NB4 (cell line): ENCODE measurements at regions not wholly inside any gene's neighbourhood (a gene's known extent, or its start where the extent isn't known, plus 50 kb on each side); places are given as distances from the start of the nearest gene placed in this dataset.

Source experiments
- DNase-seq: peaks from one replicate; pipeline ENCODE4 v3.0.0; 2010; ENCODE audit warnings: low read depth
- H3K4me3 ChIP-seq: one replicate; pipeline ENCODE4 v1.5.1; 2011; ENCODE audit warnings: mild to moderate bottlenecking, low read depth, low read length, moderate library complexity
- MYC ChIP-seq: IDR thresholded peaks from 2 replicates; pipeline ENCODE4 v1.6.1; 2011; ENCODE audit warnings: low read depth, low read length
- POLR2A ChIP-seq: IDR thresholded peaks from 2 replicates; pipeline ENCODE4 v1.6.1; 2011; ENCODE audit warnings: mild to moderate bottlenecking; ENCODE audit not compliant: insufficient read length; ENCODE audit errors: extremely low read depth
- TF ChIP-seq, protein P1 (sequence below): IDR thresholded peaks from one replicate; pipeline ENCODE4 v1.5.1; 2012; ENCODE audit warnings: low read depth, low read length
- TF ChIP-seq, protein P2 (sequence below): IDR thresholded peaks from 2 replicates; pipeline ENCODE4 v1.6.1; 2011; ENCODE audit warnings: low read depth, low read length

DNA sequence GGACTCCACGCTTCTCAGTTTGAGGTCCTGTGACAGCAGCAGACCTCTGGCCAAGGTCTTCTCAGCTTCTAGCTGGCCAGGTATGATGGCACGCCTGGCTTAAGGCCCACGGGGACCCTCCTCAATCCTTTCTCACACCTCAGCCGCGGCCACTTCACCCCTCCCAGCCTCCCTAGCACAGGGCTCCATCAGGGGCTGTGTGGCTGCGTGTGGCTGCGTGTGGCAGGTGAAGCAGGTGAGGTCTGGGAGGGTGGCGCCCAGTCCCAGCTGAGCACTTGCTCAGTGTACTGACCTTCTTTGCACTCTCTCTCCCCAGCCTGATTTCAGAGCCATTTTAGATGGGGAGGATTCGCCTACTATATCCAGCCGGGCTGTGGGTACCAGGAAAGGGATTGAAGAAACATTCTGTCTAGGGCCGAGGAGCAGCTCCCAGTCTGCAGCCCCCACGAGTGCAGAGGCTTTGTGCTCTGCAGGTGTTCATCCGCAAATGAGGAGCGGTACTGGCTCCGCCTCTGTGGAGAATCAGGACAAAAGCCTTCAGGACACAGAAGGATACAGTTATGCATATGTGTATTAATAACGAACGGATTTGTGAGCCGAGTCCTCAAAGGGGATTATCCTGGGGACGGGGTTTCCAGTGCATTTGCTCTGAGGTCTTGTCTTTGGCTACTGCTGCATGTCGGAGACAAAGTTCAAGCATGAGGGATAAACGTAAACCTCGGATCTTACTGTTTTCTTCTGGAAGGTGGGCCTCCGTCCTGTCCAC, 236.9 kb upstream of the RAB6C start:
- no peak overlapping the region for H3K4me3 ChIP-seq
- DNase-seq = no peak
- TF ChIP-seq, protein P1, sequence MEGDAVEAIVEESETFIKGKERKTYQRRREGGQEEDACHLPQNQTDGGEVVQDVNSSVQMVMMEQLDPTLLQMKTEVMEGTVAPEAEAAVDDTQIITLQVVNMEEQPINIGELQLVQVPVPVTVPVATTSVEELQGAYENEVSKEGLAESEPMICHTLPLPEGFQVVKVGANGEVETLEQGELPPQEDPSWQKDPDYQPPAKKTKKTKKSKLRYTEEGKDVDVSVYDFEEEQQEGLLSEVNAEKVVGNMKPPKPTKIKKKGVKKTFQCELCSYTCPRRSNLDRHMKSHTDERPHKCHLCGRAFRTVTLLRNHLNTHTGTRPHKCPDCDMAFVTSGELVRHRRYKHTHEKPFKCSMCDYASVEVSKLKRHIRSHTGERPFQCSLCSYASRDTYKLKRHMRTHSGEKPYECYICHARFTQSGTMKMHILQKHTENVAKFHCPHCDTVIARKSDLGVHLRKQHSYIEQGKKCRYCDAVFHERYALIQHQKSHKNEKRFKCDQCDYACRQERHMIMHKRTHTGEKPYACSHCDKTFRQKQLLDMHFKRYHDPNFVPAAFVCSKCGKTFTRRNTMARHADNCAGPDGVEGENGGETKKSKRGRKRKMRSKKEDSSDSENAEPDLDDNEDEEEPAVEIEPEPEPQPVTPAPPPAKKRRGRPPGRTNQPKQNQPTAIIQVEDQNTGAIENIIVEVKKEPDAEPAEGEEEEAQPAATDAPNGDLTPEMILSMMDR = no peak
- TF ChIP-seq POLR2A (no peak), MYC (no peak)
- TF ChIP-seq, protein P2, sequence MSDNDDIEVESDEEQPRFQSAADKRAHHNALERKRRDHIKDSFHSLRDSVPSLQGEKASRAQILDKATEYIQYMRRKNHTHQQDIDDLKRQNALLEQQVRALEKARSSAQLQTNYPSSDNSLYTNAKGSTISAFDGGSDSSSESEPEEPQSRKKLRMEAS = no peak

DNA sequence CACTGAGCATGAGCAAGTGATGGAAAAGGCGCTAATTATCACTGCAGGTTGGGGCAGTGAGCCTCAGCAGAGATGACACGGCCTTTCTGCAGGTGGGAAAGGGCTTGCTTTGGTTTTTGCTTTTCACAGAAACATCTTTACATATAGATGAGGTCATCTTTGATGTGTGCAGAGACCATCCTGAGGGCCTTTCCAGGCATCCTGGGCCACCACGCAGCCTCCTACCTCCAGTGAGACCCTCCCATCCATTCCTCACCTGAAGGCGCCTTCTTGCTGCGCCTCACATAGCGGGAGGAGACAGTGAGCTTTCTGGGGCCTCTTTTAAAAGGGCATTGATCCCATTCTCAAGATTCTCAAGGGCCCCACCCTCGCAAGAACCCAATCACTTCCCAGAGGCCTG, 235.3 kb upstream of the RAB6C start:
- TF ChIP-seq, protein P2 = no peak

DNA sequence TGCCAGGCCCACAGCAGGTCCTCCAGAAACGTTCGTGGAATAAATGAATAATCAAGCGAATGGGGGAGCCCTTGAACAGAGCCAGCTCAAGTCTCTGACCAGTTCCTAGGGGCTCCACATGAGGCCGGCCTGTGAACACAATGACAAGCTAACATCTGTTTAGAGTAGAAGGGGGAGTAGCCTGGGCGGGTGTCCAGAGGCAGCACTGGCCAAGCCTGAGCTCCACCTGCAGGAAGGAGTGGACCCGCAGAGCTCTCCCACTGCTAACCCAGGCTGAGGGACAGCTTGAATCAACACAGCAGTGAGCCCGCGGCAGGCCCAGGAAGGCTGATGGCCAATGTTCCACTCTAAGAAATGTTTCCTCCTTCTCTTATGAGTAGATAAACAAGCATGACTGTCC, 234.8 kb upstream of the RAB6C start:
- TF ChIP-seq, protein P2 = no peak
- TF ChIP-seq POLR2A (no peak), MYC (no peak)
- TF ChIP-seq, protein P1 = no peak
- DNase-seq = no peak
- H3K4me3 ChIP-seq = no peak overlapping the region

More for the DNA sequence above, 235.3 kb upstream of the RAB6C start:
- no peak overlapping the region for H3K4me3 ChIP-seq
- no peak for DNase-seq

DNA sequence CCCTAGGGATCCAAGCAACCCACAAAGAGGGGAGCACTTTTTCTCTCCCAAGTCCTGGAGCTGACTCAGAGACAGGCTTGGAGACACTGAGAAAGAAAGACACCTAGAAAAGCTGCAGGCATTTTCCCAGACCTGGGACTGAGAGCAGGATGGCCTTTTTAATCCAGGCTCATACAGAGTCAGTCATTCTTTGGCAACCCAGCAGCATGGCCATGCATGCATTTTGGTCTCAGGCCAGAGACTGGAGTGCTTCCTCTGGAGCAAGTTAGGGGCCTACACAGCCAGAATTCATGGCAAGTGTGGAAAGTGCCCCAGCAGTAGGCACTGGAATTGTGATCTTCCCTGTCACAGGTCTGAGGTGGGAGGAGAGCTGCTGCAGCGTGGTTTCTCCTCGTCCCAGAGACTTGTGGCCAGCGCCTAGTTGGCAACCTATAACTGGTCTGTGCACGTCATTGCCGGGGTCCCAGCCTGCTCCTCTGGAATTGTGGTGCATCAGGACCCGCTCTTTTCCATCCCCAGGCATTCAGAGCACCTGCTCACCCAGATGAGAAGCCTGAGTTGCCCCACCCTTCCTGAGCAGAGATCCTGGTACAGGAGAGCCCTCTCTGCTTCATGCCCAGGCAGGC, 231.9 kb upstream of the RAB6C start:
- DNase-seq = no peak
- no peak overlapping the region for H3K4me3 ChIP-seq
- TF ChIP-seq, protein P2 = no peak
- no peak for TF ChIP-seq POLR2A
- no peak for TF ChIP-seq MYC
- TF ChIP-seq, protein P1 = no peak

DNA sequence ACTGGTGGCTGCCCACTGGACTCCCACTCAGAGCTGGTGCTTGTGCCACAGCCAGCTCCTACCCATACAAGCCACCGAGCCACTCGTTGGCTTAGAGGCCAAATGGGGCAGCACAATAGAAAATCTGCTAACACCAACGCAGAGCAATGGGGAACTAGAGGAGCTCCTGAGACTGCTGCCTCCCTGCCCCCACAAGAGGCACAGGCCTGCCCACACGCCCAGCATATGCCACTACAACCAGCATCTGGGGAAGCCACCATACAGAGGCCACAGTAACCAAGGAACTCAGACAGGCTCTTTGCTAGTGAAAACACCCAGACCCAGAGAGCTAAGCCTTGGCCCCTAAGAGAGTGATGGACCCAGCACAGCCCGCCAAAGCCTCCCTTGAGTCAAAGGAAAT, 231.2 kb upstream of the RAB6C start:
- H3K4me3 ChIP-seq = no peak overlapping the region
- no peak for DNase-seq
- TF ChIP-seq, protein P2 = no peak
- TF ChIP-seq MYC (no peak), POLR2A (no peak)
- TF ChIP-seq, protein P1 = no peak

DNA sequence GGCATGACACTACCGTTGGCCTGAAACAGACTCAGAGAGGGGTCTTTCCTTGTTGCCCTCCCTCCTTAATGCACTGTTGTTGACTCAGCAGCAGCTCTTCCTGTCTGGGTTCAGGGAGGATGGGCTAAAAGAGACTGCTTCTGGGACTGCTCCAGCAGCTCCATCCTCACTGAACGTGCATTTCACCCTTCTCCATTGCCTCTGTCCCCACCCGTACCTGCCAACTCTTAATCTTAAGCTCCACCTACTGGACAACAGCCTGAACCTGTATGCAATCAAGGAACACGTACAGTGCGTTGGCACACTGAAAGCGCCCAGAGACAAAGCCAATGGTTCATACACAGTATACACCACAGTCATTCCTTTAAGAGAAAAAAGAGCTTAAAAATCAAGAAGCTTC, 230.8 kb upstream of the RAB6C start:
- peak; percentile 34 for DNase-seq
- TF ChIP-seq POLR2A (no peak), MYC (no peak)
- TF ChIP-seq, protein P1 = peak; percentile 24
- TF ChIP-seq, protein P2 = no peak
- no peak overlapping the region for H3K4me3 ChIP-seq
